Gastroesophageal sphincter (tissue), 4 donors: ENCODE measurements at regions not wholly inside any gene's neighbourhood (a gene's known extent, or its start where the extent isn't known, plus 50 kb on each side); places are given as distances from the start of the nearest gene placed in this dataset.

ENCODE experiments used
- ATAC-seq: fragments of 150-250 bp; one replicate; pipeline ENCODE4 v1.9.1; 2016; ENCODE audit warnings: mild to moderate bottlenecking, moderate library complexity
- H3K27ac ChIP-seq, 4 donors: fragments of 200-600 bp; sonication (generic) in 3 of 4; 1 replicate in 3 of 4; 2 replicates in 1 of 4; pipeline ENCODE4 v1.5.1; 2016 to 2019
- H3K27me3 ChIP-seq: fragments of 200-600 bp; sonication (generic); one replicate; pipeline ENCODE4 v1.5.1; 2019
- H3K36me3 ChIP-seq, 2 donors: fragments of 200-600 bp; sonication (generic); one replicate each; pipeline ENCODE4 v1.5.1; 2019; ENCODE audit warnings: control low read depth in 1 of 2
- H3K4me1 ChIP-seq, 3 donors: fragments of 200-600 bp; sonication (generic); 1 replicate in 2 of 3; 2 replicates in 1 of 3; pipeline ENCODE4 v1.5.1; 2016 to 2019; ENCODE audit warnings: control low read depth in 2 of 3
- H3K4me3 ChIP-seq, 2 donors: fragments of 200-600 bp; sonication (generic); one replicate each; pipeline ENCODE4 v1.5.1; 2019; ENCODE audit warnings: mild to moderate bottlenecking in 1 of 2, moderate library complexity in 1 of 2
- H3K9me3 ChIP-seq, 3 donors: fragments of 200-600 bp; sonication (generic); one replicate each; pipeline ENCODE4 v1.5.1; 2017 to 2019; ENCODE audit warnings: control low read depth in 2 of 3
- EP300 ChIP-seq: sonication (generic); formaldehyde crosslinking; IDR thresholded peaks from one replicate; pipeline ENCODE4 v1.6.1; 2017; ENCODE audit warnings: antibody characterized with exemption, mild to moderate bottlenecking
- POLR2A ChIP-seq, 2 donors: fragments of 450-650 bp; IDR thresholded peaks; one replicate each; pipeline ENCODE4 v1.6.1; 2017; ENCODE audit warnings: antibody characterized with exemption in 2 of 2, mild to moderate bottlenecking in 2 of 2, moderate library complexity in 1 of 2
- POLR2AphosphoS5 ChIP-seq: sonication (generic); formaldehyde crosslinking; IDR thresholded peaks from one replicate; pipeline ENCODE4 v1.6.1; 2017; ENCODE audit warnings: antibody characterized with exemption
- WGBS, 2 donors: methylation state at CpG; one replicate each; pipeline ENCODE4 v1.1.5; 2018; ENCODE audit warnings: low coverage in 1 of 2; 5-methylcytosine and 5-hydroxymethylcytosine counted together
- TF ChIP-seq, protein P1 (sequence below), 4 experiments: fragments of 200-600 bp in 2 of 4; fragments of 450-650 bp in 2 of 4; sonication (generic) in 1 of 4; IDR thresholded peaks; one replicate each; pipeline ENCODE4 v1.5.1; 2017 to 2019; ENCODE audit warnings: antibody characterized with exemption in 4 of 4, mild to moderate bottlenecking in 2 of 4, moderate library complexity in 2 of 4

DNA sequence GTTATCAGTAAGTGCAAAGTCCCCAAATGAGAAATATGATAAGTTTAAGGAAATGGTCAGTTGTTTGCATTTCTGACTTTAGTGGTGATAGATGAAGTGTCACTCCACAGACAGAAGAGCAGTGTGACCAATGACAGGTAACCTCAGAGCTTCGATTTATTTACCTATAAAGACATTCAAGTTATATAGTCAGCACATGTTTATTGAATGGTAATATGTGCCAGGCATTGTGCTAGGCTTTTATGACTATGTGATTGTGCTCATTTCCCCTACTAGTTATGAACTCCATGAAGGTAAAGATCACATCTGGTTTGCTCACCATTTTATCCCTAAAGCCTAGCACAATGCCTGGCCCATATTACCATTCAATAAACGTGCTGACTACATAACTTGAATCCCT, 222.4 kb downstream of the HHIPL2 start:
- WGBS, 2 donors = 67 to 77% methylated on average over 2 of the region's 2 CpGs
- Histone ChIP-seq H3K27me3 (no peaks in the 10 kb centered on the region), H3K9me3 (no peaks in the 10 kb centered on the region), H3K36me3 (no peaks in the 10 kb centered on the region), H3K4me3 (no peak overlapping the region), H3K27ac (no peak overlapping the region), H3K4me1 (no peaks in the 10 kb centered on the region)
- TF ChIP-seq POLR2A (IDR thresholded peaks at IDR 0.05) (no peak), EP300 (no peak), POLR2AphosphoS5 (no peak)
- TF ChIP-seq, protein P1, sequence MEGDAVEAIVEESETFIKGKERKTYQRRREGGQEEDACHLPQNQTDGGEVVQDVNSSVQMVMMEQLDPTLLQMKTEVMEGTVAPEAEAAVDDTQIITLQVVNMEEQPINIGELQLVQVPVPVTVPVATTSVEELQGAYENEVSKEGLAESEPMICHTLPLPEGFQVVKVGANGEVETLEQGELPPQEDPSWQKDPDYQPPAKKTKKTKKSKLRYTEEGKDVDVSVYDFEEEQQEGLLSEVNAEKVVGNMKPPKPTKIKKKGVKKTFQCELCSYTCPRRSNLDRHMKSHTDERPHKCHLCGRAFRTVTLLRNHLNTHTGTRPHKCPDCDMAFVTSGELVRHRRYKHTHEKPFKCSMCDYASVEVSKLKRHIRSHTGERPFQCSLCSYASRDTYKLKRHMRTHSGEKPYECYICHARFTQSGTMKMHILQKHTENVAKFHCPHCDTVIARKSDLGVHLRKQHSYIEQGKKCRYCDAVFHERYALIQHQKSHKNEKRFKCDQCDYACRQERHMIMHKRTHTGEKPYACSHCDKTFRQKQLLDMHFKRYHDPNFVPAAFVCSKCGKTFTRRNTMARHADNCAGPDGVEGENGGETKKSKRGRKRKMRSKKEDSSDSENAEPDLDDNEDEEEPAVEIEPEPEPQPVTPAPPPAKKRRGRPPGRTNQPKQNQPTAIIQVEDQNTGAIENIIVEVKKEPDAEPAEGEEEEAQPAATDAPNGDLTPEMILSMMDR (IDR thresholded peaks at IDR 0.05) = no peak
- no peak for ATAC-seq

DNA sequence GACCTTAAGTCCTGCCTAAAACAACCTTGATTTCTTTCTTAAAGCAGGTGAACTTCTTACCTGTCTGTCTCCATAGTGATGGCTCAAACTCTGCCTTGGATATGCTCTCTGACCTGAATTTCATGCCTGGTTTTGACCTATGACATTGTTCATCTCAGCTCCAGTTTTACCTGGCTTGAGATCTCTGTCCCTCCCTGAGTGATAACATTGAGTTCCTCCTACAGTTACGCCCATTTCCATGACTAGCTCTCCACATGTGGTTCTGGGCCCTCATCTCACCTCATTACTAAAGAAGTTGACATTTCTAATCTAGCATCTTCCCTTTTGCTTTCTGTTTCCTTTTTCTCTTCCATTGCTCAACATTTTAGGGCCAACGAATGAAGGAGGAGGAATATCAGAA, 233.1 kb downstream of the HHIPL2 start:
- Histone ChIP-seq H3K36me3 (no peaks in the 10 kb centered on the region), H3K9me3 (no peaks in the 10 kb centered on the region), H3K27ac (no peak overlapping the region), H3K27me3 (no peaks in the 10 kb centered on the region), H3K4me1 (no peaks in the 10 kb centered on the region), H3K4me3 (no peak overlapping the region)
- ATAC-seq = no peak
- TF ChIP-seq EP300 (no peak), POLR2A (IDR thresholded peaks at IDR 0.05) (no peak), POLR2AphosphoS5 (no peak)
- TF ChIP-seq, protein P1 (IDR thresholded peaks at IDR 0.05) = no peak
- WGBS, 2 donors = 80 to 100% methylated on average over 1 to 2 of the region's 2 CpGs

DNA sequence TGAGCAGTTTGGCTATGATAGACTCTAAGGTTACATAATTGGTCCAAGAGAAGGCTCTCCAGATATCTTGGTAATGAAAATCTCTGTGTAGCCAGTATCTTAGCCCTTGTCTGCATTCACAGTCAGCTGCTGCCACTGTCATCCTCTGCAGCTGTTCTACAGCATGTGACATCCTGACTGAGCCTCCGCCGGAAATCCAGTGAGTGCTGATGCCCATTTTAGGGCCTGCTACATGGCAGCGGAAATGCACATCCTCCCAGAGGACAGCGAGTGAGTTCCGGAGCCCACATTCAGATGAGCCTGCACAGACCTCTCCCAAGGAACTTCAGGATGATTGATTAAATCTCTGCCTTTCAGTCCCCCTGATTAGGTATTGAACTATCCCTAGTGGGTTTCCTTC, 237.1 kb downstream of the HHIPL2 start:
- ATAC-seq = no peak
- TF ChIP-seq, protein P1 (IDR thresholded peaks at IDR 0.05) = no peak
- TF ChIP-seq POLR2AphosphoS5 = no peak
- TF ChIP-seq POLR2A (IDR thresholded peaks at IDR 0.05) = no peak
- no peak for TF ChIP-seq EP300
- H3K4me1 ChIP-seq = no peaks in the 10 kb centered on the region

DNA sequence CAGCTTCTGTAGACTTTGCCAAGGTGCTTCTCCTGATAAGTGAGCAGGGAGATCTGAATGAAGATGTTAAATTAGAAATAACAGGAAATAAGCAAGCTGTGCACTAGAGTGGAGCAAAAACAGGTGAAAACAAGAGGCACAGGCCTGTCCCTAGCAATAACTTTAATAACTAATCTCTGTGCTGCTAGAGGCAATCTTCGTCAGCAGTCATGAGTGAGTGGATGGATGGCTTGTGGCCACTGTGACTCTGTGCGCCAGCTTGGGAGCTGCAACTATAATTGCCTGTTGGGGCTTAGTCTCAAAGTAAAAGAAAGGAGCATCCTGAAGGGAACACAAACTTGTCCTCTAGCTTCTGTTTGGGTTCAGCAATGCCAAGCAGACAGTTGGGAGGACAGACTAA, 240.3 kb downstream of the HHIPL2 start:
- ATAC-seq = no peak
- no peaks in the 10 kb centered on the region for H3K9me3 ChIP-seq
- no peaks in the 10 kb centered on the region for H3K27me3 ChIP-seq
- TF ChIP-seq, protein P1 (IDR thresholded peaks at IDR 0.05) = no peak
- TF ChIP-seq POLR2A (IDR thresholded peaks at IDR 0.05) (no peak), POLR2AphosphoS5 (no peak), EP300 (no peak)
- 43 to 50% methylated on average over 2 of the region's 2 CpGs for WGBS, 2 donors
- no peaks in the 10 kb centered on the region for H3K4me1 ChIP-seq
- no peak overlapping the region for H3K4me3 ChIP-seq
- no peak overlapping the region for H3K27ac ChIP-seq
- H3K36me3 ChIP-seq = no peaks in the 10 kb centered on the region

More for the DNA sequence above, 237.1 kb downstream of the HHIPL2 start:
- Histone ChIP-seq H3K36me3 (no peaks in the 10 kb centered on the region), H3K9me3 (no peaks in the 10 kb centered on the region), H3K4me3 (no peak overlapping the region), H3K27me3 (no peaks in the 10 kb centered on the region), H3K27ac (no peak overlapping the region)
- 73% methylated on average over 5 of the region's 5 CpGs; no CpG with 5 or more reads in 1 of the 2 donors for WGBS, 2 donors

DNA sequence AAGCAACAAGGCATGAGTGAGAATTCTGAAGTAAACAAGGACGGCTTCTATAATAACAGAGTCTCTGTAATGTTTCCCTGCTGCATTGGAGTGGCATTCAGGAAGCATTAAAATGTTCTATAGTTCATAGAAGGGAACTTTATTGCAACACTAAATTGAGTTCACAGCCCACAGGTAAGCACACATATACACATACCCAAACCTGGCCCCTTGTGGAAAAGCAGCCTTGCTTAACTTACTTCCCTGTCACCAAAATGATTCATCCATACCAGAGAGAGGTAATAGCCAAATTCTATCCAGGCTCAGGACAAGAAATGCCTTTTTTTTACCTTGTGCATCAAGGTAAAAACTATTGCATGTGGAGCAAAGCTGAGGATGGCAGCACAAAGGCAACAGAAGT, 241.4 kb downstream of the HHIPL2 start:
- 86 to 100% methylated on average over 1 of the region's 1 CpG for WGBS, 2 donors
- H3K4me3 ChIP-seq = no peak overlapping the region
- TF ChIP-seq, protein P1 (IDR thresholded peaks at IDR 0.05) = no peak
- TF ChIP-seq EP300 = no peak
- no peak for ATAC-seq
- no peaks in the 10 kb centered on the region for H3K36me3 ChIP-seq
- H3K9me3 ChIP-seq = no peaks in the 10 kb centered on the region
- no peaks in the 10 kb centered on the region for H3K27me3 ChIP-seq
- H3K4me1 ChIP-seq = no peaks in the 10 kb centered on the region
- no peak overlapping the region for H3K27ac ChIP-seq
